HFFc6 (cell line): ENCODE measurements at regions not wholly inside any gene's neighbourhood (a gene's known extent, or its start where the extent isn't known, plus 50 kb on each side); places are given as distances from the start of the nearest gene placed in this dataset.

ENCODE experiments used
- DNase-seq: peaks from one replicate; pipeline ENCODE4 v3.0.0-alpha.2; 2018
- H3K27ac Mint-ChIP-seq: 2 replicates; pipeline ENCODE4 v1.8.0; 2020; ENCODE audit warnings: mild to moderate bottlenecking, mixed read lengths
- H3K27me3 Mint-ChIP-seq: 2 replicates; pipeline ENCODE4 v1.8.0; 2021; ENCODE audit warnings: mild to moderate bottlenecking, moderate library complexity, mixed read lengths; ENCODE audit not compliant: insufficient read depth
- H3K36me3 Mint-ChIP-seq: 2 replicates; pipeline ENCODE4 v1.8.0; 2021; ENCODE audit warnings: low read depth, mixed read lengths
- H3K4me1 Mint-ChIP-seq: 2 replicates; pipeline ENCODE4 v1.8.0; 2020; ENCODE audit warnings: low read depth, mixed read lengths
- H3K4me3 Mint-ChIP-seq: 2 replicates; pipeline ENCODE4 v1.8.0; 2020; ENCODE audit warnings: mild to moderate bottlenecking, moderate library complexity, mixed read lengths
- H3K9me3 Mint-ChIP-seq: 2 replicates; pipeline ENCODE4 v1.8.0; 2020; ENCODE audit warnings: mild to moderate bottlenecking, mixed read lengths
- CTCF ChIP-seq: fragments of 200-600 bp; sonication (generic); IDR thresholded peaks from 2 replicates; pipeline ENCODE4 v1.5.0; 2021; ENCODE audit warnings: antibody characterized with exemption, mild to moderate bottlenecking

- no peaks in the 10 kb centered on the region for H3K36me3 Mint-ChIP-seq
- peaks cover 3% of the 10 kb centered on the region; the same call in 1 of the 2 replicates for H3K27me3 Mint-ChIP-seq
- H3K4me1 Mint-ChIP-seq, result no peaks in the 10 kb centered on the region
- DNase-seq, result no peak
- no peak for TF ChIP-seq CTCF
- peaks cover 45% of the 10 kb centered on the region for H3K9me3 Mint-ChIP-seq
- no peak overlapping the region for H3K4me3 Mint-ChIP-seq
- H3K27ac Mint-ChIP-seq, result no peak overlapping the region
Measured at GRCh38 chr7:52715701-52716100, 319.7 kb upstream of the POM121L12 start.

- DNase-seq, result no peak
- Mint-ChIP-seq H3K36me3 (no peaks in the 10 kb centered on the region), H3K27ac (no peak overlapping the region), H3K9me3 (peaks cover 53% of the 10 kb centered on the region), H3K27me3 (peaks cover 3% of the 10 kb centered on the region), H3K4me3 (no peak overlapping the region), H3K4me1 (no peaks in the 10 kb centered on the region)
- no peak for TF ChIP-seq CTCF
Measured at GRCh38 chr7:52712938-52713337, 322.5 kb upstream of the POM121L12 start.

GRCh38 chr7:52711951-52712350, 323.5 kb upstream of the POM121L12 start:
- Mint-ChIP-seq H3K4me1 (no peaks in the 10 kb centered on the region), H3K4me3 (no peak overlapping the region), H3K9me3 (peaks cover 49% of the 10 kb centered on the region), H3K27ac (no peak overlapping the region), H3K36me3 (no peaks in the 10 kb centered on the region), H3K27me3 (peaks cover 3% of the 10 kb centered on the region)
- TF ChIP-seq CTCF, result no peak
- DNase-seq, result no peak

GRCh38 chr7:52708846-52709245, 326.6 kb upstream of the POM121L12 start:
- Mint-ChIP-seq H3K36me3 (no peaks in the 10 kb centered on the region), H3K27ac (no peak overlapping the region), H3K27me3 (no peaks in the 10 kb centered on the region; the same call in 1 of the 2 replicates), H3K4me1 (no peaks in the 10 kb centered on the region), H3K4me3 (no peak overlapping the region), H3K9me3 (peaks cover 28% of the 10 kb centered on the region)
- no peak for TF ChIP-seq CTCF
- no peak for DNase-seq

GRCh38 chr7:52705768-52706167, 329.7 kb upstream of the POM121L12 start:
- Mint-ChIP-seq H3K27me3 (no peaks in the 10 kb centered on the region; the same call in 1 of the 2 replicates), H3K4me3 (no peak overlapping the region), H3K9me3 (peaks cover 22% of the 10 kb centered on the region), H3K4me1 (no peaks in the 10 kb centered on the region), H3K27ac (no peak overlapping the region), H3K36me3 (no peaks in the 10 kb centered on the region)
- TF ChIP-seq CTCF, result no peak
- no peak for DNase-seq

- H3K27ac Mint-ChIP-seq, result no peak overlapping the region
- peaks cover 32% of the 10 kb centered on the region for H3K9me3 Mint-ChIP-seq
- no peak for DNase-seq
- H3K27me3 Mint-ChIP-seq, result no peaks in the 10 kb centered on the region
- no peak for TF ChIP-seq CTCF
- no peak overlapping the region for H3K4me3 Mint-ChIP-seq
- H3K4me1 Mint-ChIP-seq, result no peaks in the 10 kb centered on the region
- H3K36me3 Mint-ChIP-seq, result peaks cover 4% of the 10 kb centered on the region; the same call in 1 of the 2 replicates
Measured at GRCh38 chr7:52700349-52700748, 335.1 kb upstream of the POM121L12 start.
